Activated B cell treated with CpG ODN at 0.5 μM for 24 hours (primary cell): ENCODE measurements at regions not wholly inside any gene's neighbourhood (a gene's known extent, or its start where the extent isn't known, plus 50 kb on each side); places are given as distances from the start of the nearest gene placed in this dataset.

Source experiments
- ATAC-seq: fragments of 200-7000 bp; cut with Tn5 transposase; one replicate; pipeline ENCODE4 v1.10.0; 2021; ENCODE audit warnings: low read depth, mild to moderate bottlenecking, moderate library complexity
- CTCF ChIA-PET: fragments of 350-600 bp; sonication (Branson Sonifier 250); formaldehyde crosslinking; loops from one replicate; lab custom pipeline; 2021; ENCODE audit warnings: antibody characterized with exemption; lab: Charles Lee
- POLR2A ChIA-PET: fragments of 350-600 bp; sonication (Branson Sonifier 250); formaldehyde crosslinking; loops from one replicate; lab custom pipeline; 2021; ENCODE audit warnings: antibody characterized with exemption; lab: Charles Lee
- DNase-seq: peaks from one replicate; pipeline ENCODE4 v3.0.0; 2022
- H3K27ac Mint-ChIP-seq: one replicate; pipeline ENCODE4 v1.8.0; 2020; ENCODE audit warnings: mixed read lengths
- H3K27me3 Mint-ChIP-seq: one replicate; pipeline ENCODE4 v1.8.0; 2021; ENCODE audit warnings: mixed read lengths
- H3K36me3 Mint-ChIP-seq: one replicate; pipeline ENCODE4 v1.8.0; 2021; ENCODE audit warnings: low read depth, mixed read lengths
- H3K4me1 Mint-ChIP-seq: one replicate; pipeline ENCODE4 v1.8.0; 2021; ENCODE audit warnings: mixed read lengths
- H3K4me3 Mint-ChIP-seq: one replicate; pipeline ENCODE4 v1.8.0; 2020; ENCODE audit warnings: mild to moderate bottlenecking, mixed read lengths
- H3K9me3 Mint-ChIP-seq: one replicate; pipeline ENCODE4 v1.8.0; 2020; ENCODE audit warnings: mixed read lengths
- CTCF ChIP-seq: fragments of 200-600 bp; IDR thresholded peaks from one replicate; pipeline ENCODE4 v1.8.0; 2022; ENCODE audit warnings: antibody characterized with exemption, mild to moderate bottlenecking
- intact Hi-C: fragments of 100-400 bp; cut with micrococcal nuclease; formaldehyde crosslinking; loops from one replicate; pipeline ENCODE4 v1.15.1; 2024

GRCh38 chr6:98487612-98488011 is 346.8 kb upstream of the POU3F2 start:
- ChIA-PET POLR2A (no interaction called here), CTCF (no interaction called here)
- Mint-ChIP-seq H3K4me1 (no peaks in the 10 kb centered on the region), H3K27ac (no peak overlapping the region), H3K27me3 (no peaks in the 10 kb centered on the region), H3K4me3 (no peak overlapping the region), H3K36me3 (no peaks in the 10 kb centered on the region), H3K9me3 (no peaks in the 10 kb centered on the region)
- intact Hi-C loops, result no loop called here
- ATAC-seq (no peak), DNase-seq (no peak)
- TF ChIP-seq CTCF, result no peak

- H3K4me1 Mint-ChIP-seq, result no peaks in the 10 kb centered on the region
- ChIA-PET CTCF (no interaction called here), POLR2A (no interaction called here)
- no peaks in the 10 kb centered on the region for H3K27me3 Mint-ChIP-seq
- TF ChIP-seq CTCF, result no peak
- no peak overlapping the region for H3K27ac Mint-ChIP-seq
- DNase-seq (no peak), ATAC-seq (no peak)
- no peak overlapping the region for H3K4me3 Mint-ChIP-seq
- H3K9me3 Mint-ChIP-seq, result no peaks in the 10 kb centered on the region
- no peaks in the 10 kb centered on the region for H3K36me3 Mint-ChIP-seq
- intact Hi-C loops, result no loop called here
Observed at GRCh38 chr6:98498144-98498775, 336.1 kb upstream of the POU3F2 start.

- Mint-ChIP-seq H3K27ac (no peak overlapping the region), H3K4me1 (no peaks in the 10 kb centered on the region), H3K27me3 (no peaks in the 10 kb centered on the region), H3K9me3 (no peaks in the 10 kb centered on the region), H3K4me3 (no peak overlapping the region), H3K36me3 (no peaks in the 10 kb centered on the region)
- CTCF ChIA-PET, result no interaction called here
- no peak for TF ChIP-seq CTCF
- POLR2A ChIA-PET, result no interaction called here
- intact Hi-C loops, result no loop called here
- DNase-seq, result no peak
- ATAC-seq, result no peak
Observed at GRCh38 chr6:98498866-98499265, 335.5 kb upstream of the POU3F2 start.

GRCh38 chr6:98514073-98514720 is 320.2 kb upstream of the POU3F2 start:
- H3K36me3 Mint-ChIP-seq, result no peaks in the 10 kb centered on the region
- H3K4me3 Mint-ChIP-seq, result no peak overlapping the region
- ATAC-seq (no peak), DNase-seq (no peak)
- intact Hi-C loops, result no loop called here
- H3K9me3 Mint-ChIP-seq, result no peaks in the 10 kb centered on the region
- ChIA-PET CTCF (no interaction called here), POLR2A (no interaction called here)
- no peaks in the 10 kb centered on the region for H3K4me1 Mint-ChIP-seq
- no peak for TF ChIP-seq CTCF
- H3K27me3 Mint-ChIP-seq, result no peaks in the 10 kb centered on the region
- H3K27ac Mint-ChIP-seq, result no peak overlapping the region

GRCh38 chr6:98514796-98515195 is 319.6 kb upstream of the POU3F2 start:
- DNase-seq, result no peak
- ATAC-seq, result no peak
- H3K9me3 Mint-ChIP-seq, result no peaks in the 10 kb centered on the region
- H3K4me1 Mint-ChIP-seq, result no peaks in the 10 kb centered on the region
- H3K27me3 Mint-ChIP-seq, result no peaks in the 10 kb centered on the region
- intact Hi-C loops, result no loop called here
- no peak for TF ChIP-seq CTCF
- ChIA-PET CTCF (no interaction called here), POLR2A (no interaction called here)
- no peaks in the 10 kb centered on the region for H3K36me3 Mint-ChIP-seq
- H3K27ac Mint-ChIP-seq, result no peak overlapping the region
- no peak overlapping the region for H3K4me3 Mint-ChIP-seq
